HEK293 (cell line): ENCODE measurements at regions not wholly inside any gene's neighbourhood (a gene's known extent, or its start where the extent isn't known, plus 50 kb on each side); places are given as distances from the start of the nearest gene placed in this dataset.

Experiments
- CTCF ChIP-seq: fragments of 450-650 bp; formaldehyde crosslinking; IDR thresholded peaks from 2 replicates; pipeline ENCODE4 v1.5.1; 2016; ENCODE audit warnings: missing biosample characterization, missing genetic modification characterization
- KLF9 ChIP-seq: fragments of 450-650 bp; formaldehyde crosslinking; IDR thresholded peaks from 2 replicates; pipeline ENCODE4 v1.5.1; 2016; ENCODE audit warnings: missing biosample characterization, missing genetic modification characterization, low read depth
- ZNF639 ChIP-seq: fragments of 450-650 bp; formaldehyde crosslinking; IDR thresholded peaks from 2 replicates; pipeline ENCODE4 v1.5.1; 2016; ENCODE audit warnings: missing biosample characterization, missing genetic modification characterization
- ZNF701 ChIP-seq: fragments of 450-650 bp; formaldehyde crosslinking; IDR thresholded peaks from 2 replicates; pipeline ENCODE4 v1.5.1; 2016; ENCODE audit warnings: missing biosample characterization, missing genetic modification characterization

GRCh38 chr11:127943152-127943551 lies 644.2 kb downstream of the ETS1 start:
- no peak for TF ChIP-seq CTCF (tag by site-specific recombination)
- TF ChIP-seq ZNF639, result no peak
- no peak for TF ChIP-seq ZNF701
- TF ChIP-seq KLF9, result no peak
